A172 (cell line): ENCODE measurements at regions not wholly inside any gene's neighbourhood (a gene's known extent, or its start where the extent isn't known, plus 50 kb on each side); places are given as distances from the start of the nearest gene placed in this dataset.
A peak's percentile ranks its signal among the peaks of the same experiment; 100 is the strongest.

Source experiments
- DNase-seq: peaks from one replicate; pipeline ENCODE4 v3.0.0-alpha.2; 2015; ENCODE audit warnings: low spot score

DNA sequence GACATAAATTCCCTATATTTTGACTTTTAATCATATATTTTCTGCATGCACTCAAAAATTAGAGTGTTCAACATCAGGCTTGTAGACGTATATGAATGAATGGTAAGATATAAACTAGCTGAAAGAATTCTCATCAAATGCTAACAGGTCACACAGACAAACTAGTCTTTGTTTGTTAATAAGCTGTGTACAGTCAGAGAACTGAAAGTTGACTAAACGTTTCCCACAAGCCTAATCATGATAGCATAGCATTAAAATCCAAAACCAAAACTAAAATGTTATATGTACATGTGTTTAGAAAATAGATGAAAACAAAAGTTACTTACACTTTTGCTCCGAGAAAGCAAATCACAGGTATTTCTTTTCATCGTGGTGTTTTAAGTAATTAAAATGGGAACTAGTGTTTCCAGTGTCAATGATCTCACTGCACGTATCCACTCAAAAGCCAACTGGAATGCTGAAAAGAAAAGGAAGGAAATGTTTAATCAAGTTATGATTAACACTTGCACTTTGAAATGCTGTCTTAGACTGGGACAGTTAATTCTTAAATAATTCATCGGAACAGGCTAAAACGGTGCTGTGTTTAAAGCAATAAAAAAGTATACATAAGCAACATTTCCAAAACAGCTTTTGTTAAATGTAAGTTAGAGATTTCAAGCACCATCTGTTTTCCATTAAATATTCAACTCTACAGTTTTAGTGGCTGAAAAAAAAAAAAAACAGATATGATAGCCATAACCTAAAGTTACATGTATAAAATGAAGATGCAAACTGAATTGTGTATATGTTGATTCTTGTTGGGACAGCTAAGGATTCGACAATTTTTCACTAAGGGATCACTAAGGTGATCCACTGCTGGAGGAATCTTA, 291.9 kb upstream of the PDE4D start:
- no peak for DNase-seq

DNA sequence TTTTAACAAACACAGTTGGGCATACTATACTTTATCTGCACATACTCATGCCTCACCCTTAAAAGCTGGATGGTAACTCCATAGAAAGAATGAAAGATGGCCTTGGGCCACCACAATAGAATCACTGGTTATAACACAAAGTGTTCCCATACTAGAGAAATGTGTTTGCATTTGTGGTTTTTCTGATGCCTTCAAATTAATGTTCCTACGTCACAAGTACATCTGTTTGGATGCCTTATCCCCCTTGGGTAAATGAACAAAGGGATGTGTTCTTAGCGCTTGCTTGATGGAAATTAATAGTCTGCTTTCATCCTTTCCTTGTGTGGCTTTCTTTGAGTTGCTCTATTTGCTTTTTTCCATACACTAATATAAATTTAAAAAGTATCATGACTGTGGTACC, 291.1 kb upstream of the PDE4D start:
- peak; percentile 39 for DNase-seq

DNA sequence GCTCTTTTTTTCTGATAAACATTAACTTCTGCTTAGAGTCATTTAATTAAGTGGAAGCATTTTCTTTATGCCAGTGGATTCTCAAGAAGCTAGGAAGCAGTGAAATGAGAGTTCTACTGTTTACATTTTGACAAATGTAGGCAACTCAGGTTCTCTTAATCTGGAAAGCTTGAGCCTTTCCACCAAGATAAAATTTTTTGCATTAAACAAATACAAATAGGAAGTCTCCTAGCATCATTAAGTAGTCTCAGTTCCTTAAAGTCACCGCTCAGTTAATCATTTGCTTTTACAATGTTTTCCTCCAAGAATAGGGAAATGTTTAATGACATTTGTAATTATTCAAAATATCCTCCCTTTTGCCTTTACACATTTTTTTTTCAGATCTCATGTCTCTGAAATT, 290.4 kb upstream of the PDE4D start:
- no peak for DNase-seq

DNA sequence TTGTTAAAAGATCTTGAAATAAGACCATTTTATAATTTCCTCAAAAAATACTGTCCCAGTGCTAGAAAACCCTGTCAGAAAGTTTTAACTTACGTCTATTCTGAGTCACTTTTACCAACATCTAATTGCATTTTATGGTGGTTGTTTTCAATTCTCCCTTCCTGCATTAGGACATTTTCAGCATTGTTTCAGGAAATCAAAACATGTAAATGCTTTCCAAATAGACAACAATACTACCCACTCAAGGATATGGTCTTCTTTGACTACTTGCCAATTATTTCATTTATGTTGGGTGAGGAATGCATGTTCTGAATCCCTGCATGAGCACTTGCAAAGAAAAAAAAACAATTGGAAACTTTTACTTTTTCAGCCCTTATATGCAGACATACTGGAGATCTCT, 284.6 kb upstream of the PDE4D start:
- DNase-seq = peak; percentile 16

DNA sequence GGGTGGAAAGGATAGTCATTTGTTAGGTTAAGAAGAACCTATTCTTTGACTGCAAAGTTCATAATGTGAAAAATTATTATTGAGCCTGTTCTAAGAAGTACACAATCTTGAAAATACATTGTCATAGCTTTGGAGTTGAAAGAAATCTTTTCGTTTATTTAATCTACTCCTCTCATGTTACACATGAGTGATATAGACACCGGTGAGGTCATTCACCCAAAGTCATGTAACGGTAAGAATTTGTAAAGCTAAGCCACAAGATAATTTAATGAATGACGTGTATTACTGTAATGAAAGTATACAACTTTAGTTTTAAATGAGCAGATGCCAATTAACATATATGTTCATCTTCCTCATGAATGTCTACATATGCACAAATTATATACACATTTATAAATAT, 284.1 kb upstream of the PDE4D start:
- DNase-seq = no peak

DNA sequence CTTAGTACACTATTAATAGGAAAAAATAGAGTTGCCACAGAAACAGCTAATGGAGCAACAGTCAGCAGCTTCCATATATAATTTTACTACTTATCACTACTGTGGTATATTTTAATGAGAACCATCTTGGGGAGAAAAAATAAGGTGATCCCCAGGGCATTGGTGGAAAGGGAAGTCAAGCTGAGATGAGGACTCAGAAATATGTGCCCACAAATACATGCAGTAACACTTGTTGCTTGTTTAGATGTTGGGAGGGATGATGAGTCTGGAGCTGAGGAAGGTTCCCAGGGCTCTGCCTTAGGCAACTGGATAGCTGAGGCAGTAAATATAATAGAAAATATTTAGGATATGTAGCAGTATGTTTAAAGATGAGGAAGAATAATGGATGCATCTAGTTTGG, 280.1 kb upstream of the PDE4D start:
- DNase-seq = no peak

DNA sequence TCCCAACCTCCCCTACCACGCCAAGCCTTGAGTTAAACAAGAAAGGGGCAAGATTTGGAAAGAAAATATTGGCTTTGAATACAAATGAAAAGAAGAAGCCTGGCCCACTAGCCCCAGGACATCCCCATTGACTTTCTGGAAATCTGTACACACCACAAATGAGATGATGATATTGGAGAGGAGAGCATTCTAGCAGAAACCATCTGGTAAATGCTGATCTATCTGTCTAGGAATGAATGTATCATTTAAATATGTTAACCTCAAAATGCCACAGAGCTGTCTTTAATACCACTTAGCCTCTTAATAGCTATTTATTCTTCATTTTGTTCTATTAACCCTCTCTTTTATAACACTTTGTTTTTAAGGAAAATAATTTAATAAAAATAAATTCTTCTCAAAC, 270.2 kb upstream of the PDE4D start:
- DNase-seq = no peak

DNA sequence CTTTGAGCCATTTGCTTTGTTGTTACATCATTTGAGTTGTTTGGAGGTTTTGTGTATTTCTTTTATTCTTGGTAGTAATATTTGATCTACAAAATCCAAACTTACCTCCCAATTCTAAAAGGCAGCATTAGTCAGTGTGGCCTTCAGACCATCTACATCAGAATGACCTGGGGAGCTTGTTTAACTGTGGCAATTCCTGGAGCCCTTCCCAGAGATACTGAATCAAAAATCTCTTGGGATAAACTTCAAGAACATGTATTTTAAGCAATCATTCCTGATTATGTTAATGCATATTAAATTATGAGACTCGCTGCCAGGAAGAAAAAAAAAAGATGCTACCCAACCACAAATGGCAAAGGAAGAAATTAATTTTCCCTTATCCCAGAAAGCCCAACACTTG, 268.9 kb upstream of the PDE4D start:
- no peak for DNase-seq

DNA sequence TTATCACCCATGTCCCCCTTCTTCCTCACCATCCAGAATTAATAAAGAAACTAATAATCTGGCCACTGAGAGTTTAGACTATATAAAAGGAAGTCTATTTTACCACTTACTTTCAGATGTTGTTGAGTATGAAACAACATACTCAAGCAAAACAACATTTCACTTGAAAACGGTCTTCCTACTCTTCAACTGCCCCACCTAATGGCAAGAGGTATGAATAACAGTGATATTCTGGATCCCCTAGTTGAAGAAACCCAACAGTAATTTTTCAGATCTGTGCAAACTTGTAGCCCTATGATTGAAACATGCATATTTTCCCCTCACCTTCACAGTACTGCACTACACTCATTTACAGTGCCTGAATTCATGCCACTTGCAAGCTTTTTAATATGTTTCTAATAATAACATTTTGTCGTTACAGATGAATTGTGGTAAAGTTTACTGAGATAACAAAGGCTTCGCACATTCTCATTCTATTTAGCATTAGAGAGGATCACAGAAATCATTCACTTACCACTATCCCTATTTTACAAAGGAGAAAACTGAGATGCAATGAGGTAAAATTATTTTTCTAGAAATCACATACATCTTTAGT, 267.9 kb upstream of the PDE4D start:
- DNase-seq = peak; percentile 59

DNA sequence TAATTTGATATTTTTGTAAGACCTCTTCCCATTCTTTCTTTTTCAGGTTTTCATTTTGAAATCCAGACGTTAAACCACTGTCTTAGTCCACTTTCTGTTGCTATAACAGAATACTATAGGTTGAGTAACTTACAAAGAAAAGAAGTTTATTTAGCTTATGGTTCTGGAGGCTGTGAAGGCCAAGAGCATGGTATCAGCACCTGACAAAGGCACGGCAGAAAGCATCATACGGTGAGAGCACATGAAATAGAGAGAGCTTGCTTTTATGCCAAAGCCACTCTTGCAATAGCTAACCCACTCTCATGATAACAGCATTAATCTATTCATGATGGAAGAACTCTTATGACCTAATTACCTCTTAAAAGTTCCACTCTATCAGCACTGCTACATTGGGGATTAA, 255.6 kb upstream of the PDE4D start:
- DNase-seq = no peak

DNA sequence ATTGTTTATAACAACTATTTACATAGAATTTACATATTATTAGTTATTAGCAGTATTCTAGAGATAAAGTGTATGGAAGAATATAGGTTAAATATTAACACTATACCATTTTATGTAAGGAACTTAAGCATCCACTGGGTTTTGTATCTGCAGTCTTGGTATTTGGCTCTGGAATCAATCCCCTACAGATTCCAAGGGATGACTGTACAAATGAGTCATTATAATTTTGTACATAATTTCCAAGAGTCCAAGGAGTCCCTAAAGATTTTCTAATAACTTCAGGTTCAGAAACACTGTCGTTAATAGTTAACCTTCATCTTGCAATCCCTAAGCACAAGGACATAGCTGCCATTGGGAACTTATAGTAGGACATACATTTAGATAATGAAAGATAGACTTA, 254.8 kb upstream of the PDE4D start:
- DNase-seq = no peak

DNA sequence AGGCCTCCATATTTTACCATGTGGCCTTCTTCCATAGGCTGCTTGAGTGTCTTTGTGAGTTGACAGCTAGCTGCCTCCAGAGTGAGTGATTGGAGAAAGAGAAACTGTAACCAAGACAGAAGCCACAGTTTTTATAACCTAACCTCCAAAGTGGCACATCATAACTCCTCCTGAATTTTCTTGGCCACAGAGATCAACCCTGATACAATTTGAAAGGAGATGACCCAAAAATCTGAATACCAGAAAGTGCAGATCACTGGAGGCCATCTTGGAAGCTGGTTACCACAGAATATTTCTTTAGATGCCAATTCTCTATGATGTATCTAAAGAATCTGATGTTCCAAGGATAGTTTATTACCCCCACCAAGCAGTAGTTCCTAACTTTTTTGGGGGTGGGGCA, 254.3 kb upstream of the PDE4D start:
- no peak for DNase-seq

DNA sequence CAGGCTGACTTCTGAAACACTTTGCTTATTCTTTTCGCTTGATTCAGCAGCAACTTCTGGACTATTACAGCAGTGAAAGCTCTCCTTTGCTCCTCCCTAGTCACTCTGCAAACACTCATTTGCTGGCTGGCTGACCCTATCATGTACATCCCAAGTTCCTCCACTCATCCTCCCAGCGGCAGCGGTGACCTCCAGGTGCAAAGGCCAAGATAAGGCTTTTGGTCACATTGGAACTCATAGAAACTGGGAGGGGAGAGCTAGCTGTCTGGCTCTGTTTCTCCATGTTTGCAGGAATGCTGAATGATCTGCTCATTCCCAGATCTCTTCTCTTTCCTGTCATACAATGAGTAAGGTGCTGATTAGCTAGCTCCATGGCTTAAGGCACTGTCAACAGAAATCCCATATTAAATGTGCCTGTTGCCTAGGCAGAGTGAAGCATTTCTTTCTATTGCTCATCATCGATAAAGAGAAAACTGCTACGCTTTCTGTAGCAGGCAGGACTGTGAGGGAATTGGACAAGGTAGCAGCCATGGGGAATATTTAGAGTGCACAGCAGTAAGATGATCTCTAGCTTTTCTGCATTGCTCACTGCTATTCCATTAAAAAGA, 250.5 kb upstream of the PDE4D start:
- DNase-seq = no peak

DNA sequence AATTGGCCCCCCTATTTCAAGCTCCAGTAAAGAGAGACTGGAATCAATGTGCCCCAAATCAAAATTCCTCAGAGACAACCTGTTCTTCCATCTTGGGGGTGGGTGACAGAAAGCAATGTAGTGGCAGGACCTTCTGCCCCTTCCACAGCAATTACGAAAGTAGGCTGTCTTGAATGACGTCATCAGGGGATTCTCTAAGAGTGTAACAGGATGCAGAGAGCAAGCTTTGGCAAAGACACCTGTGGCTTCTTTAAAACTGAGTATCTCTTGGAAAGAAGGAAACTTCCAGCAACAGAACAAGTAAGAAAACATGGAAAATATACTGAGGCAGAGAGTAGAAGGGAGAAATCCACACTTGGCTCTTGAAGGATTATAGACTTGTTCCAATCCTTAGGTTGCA, 247.6 kb upstream of the PDE4D start:
- no peak for DNase-seq

DNA sequence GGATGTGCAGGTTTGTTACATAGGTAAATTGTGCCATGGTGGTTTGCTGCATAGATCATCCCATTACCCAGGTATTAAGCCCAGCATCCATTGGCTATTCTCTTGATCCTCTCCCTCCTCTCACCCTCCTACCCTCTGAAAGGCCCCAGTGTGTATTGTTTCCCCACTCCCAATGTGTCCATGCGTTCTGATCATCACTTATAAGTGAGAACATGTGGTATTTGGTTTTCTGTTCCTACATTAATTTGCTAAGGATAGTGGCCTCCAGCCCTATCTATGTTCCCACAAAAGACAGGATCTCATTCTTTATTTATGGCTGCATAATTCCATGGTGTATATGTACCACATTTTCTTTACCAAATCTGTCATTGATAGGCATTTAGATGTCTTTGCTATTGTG, 243.3 kb upstream of the PDE4D start:
- no peak for DNase-seq

DNA sequence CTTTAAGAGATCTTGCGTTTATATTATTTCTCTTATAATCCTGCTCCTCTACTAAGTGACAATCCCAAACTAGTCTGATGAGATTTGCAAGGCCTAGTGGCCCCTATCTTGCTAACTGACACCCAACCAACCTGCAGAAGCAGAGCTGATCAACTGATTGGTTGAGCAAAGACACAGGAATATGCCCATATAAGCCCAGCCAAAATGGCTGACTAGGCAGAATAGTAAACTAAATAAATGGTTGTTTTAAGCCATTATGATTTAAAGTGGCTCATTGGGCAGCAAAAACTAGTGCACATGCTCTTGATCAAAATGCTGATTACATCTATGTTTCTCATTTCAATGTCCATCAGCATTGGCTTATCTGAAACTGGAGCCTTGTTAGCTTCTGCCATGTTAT, 238.0 kb upstream of the PDE4D start:
- DNase-seq = no peak

DNA sequence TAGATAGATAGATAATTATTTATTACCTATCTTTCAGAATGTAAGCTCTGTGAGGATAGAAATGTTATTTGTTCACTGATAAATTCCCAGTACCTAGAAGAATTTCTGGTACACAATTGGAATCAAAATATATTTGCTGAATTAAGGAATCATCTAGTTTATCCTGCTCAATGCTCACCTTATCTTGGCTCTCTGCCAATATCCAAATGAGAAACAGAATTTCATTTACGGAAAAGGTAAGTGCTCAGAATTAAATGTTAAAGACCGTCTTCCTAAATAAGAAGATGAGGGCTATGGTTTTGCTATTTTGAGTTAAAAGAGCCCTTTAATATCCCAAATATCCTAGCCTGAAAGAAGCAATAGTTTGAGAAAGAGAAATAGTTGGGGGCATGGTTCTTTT, 232.1 kb upstream of the PDE4D start:
- no peak for DNase-seq

DNA sequence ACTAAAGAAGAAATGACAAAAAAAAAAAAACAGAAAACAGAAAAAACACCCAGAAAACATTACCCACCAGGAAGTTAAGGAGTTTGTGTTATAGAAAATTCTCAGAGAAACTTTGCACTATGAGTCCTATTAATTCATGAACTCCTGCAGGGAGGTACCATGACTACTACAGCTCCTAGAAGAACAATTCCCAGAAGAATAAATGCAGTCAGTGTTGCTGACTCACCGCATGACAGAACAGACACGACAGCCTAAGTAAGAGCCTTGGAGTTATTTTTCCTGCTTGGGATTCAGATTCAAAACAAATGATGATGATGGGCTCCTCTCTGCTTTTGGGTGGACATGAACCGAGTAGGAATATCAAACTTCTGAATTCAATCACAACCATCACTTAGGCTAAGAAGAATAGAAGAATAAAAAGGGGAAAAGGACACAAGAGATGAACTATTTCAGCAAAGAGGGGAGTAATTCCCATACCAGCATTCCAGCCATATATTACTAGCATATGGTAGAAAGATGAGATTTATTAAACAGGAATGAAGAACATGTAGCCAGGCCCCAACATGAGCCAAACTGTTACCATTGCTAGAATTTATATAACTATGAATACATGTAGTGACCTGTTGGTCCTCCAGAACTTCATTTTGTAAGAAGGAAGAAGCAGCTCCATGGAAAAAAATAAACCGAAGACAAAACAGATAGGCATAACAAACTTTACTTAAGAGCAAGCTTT, 209.6 kb upstream of the PDE4D start:
- DNase-seq = peak; percentile 82

DNA sequence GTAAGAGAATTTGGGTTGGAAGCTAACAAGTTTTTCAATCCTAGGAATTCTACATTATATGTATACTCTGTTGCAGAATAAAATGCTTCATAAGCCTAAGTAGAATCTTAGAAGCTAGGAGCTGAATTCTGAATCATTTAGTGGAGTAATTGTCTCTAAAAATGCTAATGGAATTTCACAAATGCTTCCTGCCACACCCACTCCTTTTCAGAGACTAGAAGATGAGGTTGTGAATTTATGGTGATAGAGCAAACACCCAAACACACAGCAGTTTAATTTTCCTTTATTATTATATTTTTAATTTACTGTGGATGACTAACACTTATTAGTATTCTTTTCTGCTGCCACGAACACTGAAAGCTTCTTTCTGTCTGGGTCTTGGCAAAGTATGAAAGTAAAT, 208.0 kb upstream of the PDE4D start:
- peak; percentile 61 for DNase-seq

DNA sequence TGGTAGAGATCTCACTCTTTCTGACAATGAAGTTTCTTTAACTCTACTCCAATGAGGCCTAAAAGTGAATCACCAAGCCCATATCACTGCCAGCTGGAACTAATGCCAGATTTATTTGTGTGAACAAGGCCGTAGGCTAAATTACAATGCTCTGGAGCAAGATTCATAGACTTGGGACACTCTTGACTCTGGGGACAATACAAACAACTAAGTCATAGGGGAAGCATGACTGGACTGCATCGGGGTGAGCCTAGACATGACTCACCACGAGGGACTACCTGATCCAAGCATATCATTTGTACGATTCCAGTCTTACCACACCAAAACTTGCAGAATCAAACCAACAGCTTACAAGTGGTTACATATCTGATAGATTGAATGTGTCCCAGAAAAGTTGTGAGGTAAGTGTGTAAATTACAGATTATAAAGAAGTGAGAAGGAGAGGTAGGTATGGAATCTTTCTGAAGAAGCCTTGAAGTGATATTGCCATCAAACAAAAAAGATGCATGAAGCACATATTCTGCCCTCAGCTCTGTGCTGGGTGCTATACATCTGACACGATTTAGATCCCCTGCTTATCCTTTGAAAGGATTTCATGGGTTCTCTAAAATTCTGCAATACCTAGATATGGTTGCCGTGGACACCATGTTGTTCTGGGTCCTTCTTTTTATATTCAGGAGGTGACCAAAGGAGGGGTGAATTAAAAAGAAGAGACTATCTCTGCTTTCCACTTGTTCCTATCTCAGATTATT, 199.3 kb upstream of the PDE4D start:
- peak; percentile 89 for DNase-seq

DNA sequence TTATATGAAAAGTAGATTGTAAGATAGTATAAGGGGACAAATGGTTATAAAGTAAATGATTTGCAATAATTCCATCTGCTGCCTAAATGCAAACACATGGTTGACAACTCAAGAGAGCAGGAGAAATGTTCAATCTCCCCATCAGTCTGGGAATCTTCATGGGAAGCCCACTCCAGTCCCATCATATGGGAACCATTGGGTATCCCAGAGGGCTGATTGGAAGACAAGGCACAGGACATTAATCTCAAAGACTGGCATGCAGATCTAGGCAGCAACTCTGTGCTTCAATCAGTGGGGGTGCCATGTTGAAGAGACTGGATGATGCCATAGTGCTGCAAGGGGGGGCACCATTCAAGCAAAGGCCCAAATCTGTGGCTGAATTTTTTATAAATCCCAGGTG, 193.1 kb upstream of the PDE4D start:
- DNase-seq = no peak

DNA sequence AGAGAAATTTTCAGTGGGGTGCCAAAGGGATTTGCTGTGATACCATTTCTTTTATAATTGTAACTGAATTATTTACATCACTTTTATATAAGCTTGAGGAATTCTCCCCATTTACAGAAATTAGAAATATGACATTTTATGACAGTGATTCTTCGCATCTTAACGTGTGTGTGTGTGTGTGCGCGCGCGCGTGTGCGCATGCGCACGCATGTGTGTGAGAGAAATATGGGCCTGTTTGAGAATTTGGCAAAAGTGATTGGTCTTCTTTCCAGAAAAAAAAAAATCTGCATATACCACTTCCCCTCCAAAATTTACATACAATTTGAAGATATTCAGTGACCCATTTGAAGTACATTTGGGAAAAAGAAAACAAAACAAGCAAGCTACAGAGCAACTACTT, 190.7 kb upstream of the PDE4D start:
- DNase-seq = no peak
